ENCODE measurements at regions not wholly inside any gene's neighbourhood (a gene's known extent, or its start where the extent isn't known, plus 50 kb on each side); places are given as distances from the start of the nearest gene placed in this dataset.
A peak's percentile ranks its signal among the peaks of the same experiment; 100 is the strongest.

DNA sequence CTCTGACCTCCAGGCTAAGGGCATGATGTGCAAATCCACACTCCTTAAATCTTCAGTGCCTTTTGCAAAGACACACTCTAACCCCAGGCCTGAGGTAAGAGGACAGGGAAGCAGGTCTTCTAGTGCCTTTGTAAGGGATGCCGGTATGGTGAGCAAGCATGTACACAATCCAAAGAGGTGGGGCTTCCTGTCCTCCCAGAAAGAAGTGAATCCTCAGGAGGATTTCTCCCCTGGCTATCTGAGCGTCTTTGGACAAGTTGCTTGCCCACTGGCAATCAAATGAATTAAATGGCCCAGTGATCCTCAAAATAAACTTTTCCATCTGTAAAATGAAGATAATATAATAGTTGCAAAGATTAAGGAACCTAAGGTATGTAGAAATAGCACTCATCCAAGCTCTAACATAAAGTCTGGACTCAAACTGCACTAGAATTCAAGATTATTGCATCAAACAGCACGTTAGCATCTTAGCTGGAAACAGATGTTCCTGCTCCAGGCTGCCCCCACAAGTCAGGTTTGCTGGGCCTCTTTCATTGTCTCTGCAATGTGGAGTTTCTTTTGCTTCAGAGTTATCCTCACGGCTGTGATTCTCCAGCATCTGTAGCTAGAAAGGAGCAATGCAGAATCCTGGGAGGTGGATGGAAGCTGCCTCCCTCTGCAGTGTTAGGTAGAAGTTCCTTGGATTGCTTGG lies 249.6 kb downstream of the TSHZ3 start:
- TF ChIP-seq, protein P1, sequence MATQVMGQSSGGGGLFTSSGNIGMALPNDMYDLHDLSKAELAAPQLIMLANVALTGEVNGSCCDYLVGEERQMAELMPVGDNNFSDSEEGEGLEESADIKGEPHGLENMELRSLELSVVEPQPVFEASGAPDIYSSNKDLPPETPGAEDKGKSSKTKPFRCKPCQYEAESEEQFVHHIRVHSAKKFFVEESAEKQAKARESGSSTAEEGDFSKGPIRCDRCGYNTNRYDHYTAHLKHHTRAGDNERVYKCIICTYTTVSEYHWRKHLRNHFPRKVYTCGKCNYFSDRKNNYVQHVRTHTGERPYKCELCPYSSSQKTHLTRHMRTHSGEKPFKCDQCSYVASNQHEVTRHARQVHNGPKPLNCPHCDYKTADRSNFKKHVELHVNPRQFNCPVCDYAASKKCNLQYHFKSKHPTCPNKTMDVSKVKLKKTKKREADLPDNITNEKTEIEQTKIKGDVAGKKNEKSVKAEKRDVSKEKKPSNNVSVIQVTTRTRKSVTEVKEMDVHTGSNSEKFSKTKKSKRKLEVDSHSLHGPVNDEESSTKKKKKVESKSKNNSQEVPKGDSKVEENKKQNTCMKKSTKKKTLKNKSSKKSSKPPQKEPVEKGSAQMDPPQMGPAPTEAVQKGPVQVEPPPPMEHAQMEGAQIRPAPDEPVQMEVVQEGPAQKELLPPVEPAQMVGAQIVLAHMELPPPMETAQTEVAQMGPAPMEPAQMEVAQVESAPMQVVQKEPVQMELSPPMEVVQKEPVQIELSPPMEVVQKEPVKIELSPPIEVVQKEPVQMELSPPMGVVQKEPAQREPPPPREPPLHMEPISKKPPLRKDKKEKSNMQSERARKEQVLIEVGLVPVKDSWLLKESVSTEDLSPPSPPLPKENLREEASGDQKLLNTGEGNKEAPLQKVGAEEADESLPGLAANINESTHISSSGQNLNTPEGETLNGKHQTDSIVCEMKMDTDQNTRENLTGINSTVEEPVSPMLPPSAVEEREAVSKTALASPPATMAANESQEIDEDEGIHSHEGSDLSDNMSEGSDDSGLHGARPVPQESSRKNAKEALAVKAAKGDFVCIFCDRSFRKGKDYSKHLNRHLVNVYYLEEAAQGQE (IDR thresholded peaks at IDR 0.05; ENCODE audit: insufficient read depth in 1 of 2, low read depth in 2 of 2, low read length in 1 of 2) = no peak
- TF ChIP-seq CTCF (IDR thresholded peaks at IDR 0.05) = peak; percentile 12; the same call in 1 of the 2 replicates

All from Panc1 (cell line).